Trophoblast cell (in vitro differentiated cells and primary cell): ENCODE measurements at regions not wholly inside any gene's neighbourhood (a gene's known extent, or its start where the extent isn't known, plus 50 kb on each side); places are given as distances from the start of the nearest gene placed in this dataset.

ENCODE experiments used
- DNase-seq, 2 donors: peaks; one replicate each; pipeline ENCODE4 v3.0.0-alpha.2; 2016
- H2AFZ ChIP-seq: 2 replicates; pipeline ENCODE4 v1.6.1; 2013; ENCODE audit warnings: low read length, moderate library complexity, mild to moderate bottlenecking; ENCODE audit not compliant: insufficient read depth, poor library complexity
- H2AK5ac ChIP-seq: 2 replicates; pipeline ENCODE4 v1.6.1; 2013; ENCODE audit warnings: mild to moderate bottlenecking, low read length
- H2BK120ac ChIP-seq: 2 replicates; pipeline ENCODE4 v1.6.1; 2013; ENCODE audit warnings: low read length, mild to moderate bottlenecking, moderate library complexity; ENCODE audit not compliant: insufficient read depth, poor library complexity
- H2BK12ac ChIP-seq: 2 replicates; pipeline ENCODE4 v1.6.1; 2013; ENCODE audit warnings: mild to moderate bottlenecking, low read length, moderate library complexity
- H2BK5ac ChIP-seq: 2 replicates; pipeline ENCODE4 v1.6.1; 2013; ENCODE audit warnings: low read length, low read depth, moderate library complexity, mild to moderate bottlenecking; ENCODE audit not compliant: poor library complexity
- H3K14ac ChIP-seq: 2 replicates; pipeline ENCODE4 v1.6.1; 2013; ENCODE audit warnings: mild to moderate bottlenecking, low read length
- H3K18ac ChIP-seq: 2 replicates; pipeline ENCODE4 v1.6.1; 2013; ENCODE audit warnings: mild to moderate bottlenecking, low read length
- H3K23ac ChIP-seq: 2 replicates; pipeline ENCODE4 v1.6.1; 2013; ENCODE audit warnings: low read length
- H3K27ac ChIP-seq: 2 replicates; pipeline ENCODE4 v1.5.1; 2013; ENCODE audit warnings: low read depth, mild to moderate bottlenecking, inconsistent platforms, low read length, moderate library complexity
- H3K27me3 ChIP-seq: 2 replicates; pipeline ENCODE4 v1.6.1; 2013; ENCODE audit warnings: inconsistent platforms, mild to moderate bottlenecking, low read length, moderate library complexity; ENCODE audit not compliant: insufficient read depth
- H3K36me3 ChIP-seq, 2 experiments: 1 replicate in 1 of 2; 2 replicates in 1 of 2; pipeline ENCODE4 v1.6.1; 2013; ENCODE audit warnings: low read length in 2 of 2, mild to moderate bottlenecking in 2 of 2, moderate library complexity in 1 of 2; ENCODE audit not compliant: insufficient read depth in 2 of 2, control insufficient read depth in 1 of 2
- H3K4ac ChIP-seq: 2 replicates; pipeline ENCODE4 v1.6.1; 2013; ENCODE audit warnings: low read depth, mild to moderate bottlenecking, low read length, moderate library complexity
- H3K4me1 ChIP-seq, 2 experiments: 1 replicate in 1 of 2; 2 replicates in 1 of 2; pipeline ENCODE4 v1.6.1; 2013; ENCODE audit warnings: low read length in 2 of 2, mild to moderate bottlenecking in 2 of 2, moderate library complexity in 1 of 2; ENCODE audit not compliant: insufficient read depth in 2 of 2, control insufficient read depth in 1 of 2
- H3K4me2 ChIP-seq: 2 replicates; pipeline ENCODE4 v1.6.1; 2013; ENCODE audit warnings: inconsistent platforms, mild to moderate bottlenecking, low read length, moderate library complexity
- H3K4me3 ChIP-seq: 2 replicates; pipeline ENCODE4 v1.5.1; 2013; ENCODE audit warnings: mild to moderate bottlenecking, low read depth, low read length, inconsistent platforms
- H3K79me1 ChIP-seq: one replicate; pipeline ENCODE4 v1.6.1; 2013; ENCODE audit warnings: low read length
- H3K79me2 ChIP-seq: 2 replicates; pipeline ENCODE4 v1.6.1; 2013; ENCODE audit warnings: low read length, mild to moderate bottlenecking; ENCODE audit not compliant: control insufficient read depth, insufficient read depth, poor library complexity
- H3K9ac ChIP-seq: 2 replicates; pipeline ENCODE4 v1.6.1; 2013; ENCODE audit warnings: mild to moderate bottlenecking, low read length
- H3K9me3 ChIP-seq: 2 replicates; pipeline ENCODE4 v1.6.1; 2013; ENCODE audit warnings: low read depth, mild to moderate bottlenecking, control low read depth, inconsistent platforms, low read length; ENCODE audit not compliant: insufficient read depth
- H4K12ac ChIP-seq: 2 replicates; pipeline ENCODE4 v1.6.1; 2013; ENCODE audit warnings: low read depth, mild to moderate bottlenecking, low read length, moderate library complexity
- H4K8ac ChIP-seq: 2 replicates; pipeline ENCODE4 v1.6.1; 2013; ENCODE audit warnings: low read depth, mild to moderate bottlenecking, low read length, moderate library complexity
- H4K91ac ChIP-seq: one replicate; pipeline ENCODE4 v1.6.1; 2013; ENCODE audit warnings: low read depth, mild to moderate bottlenecking, low read length, moderate library complexity
- WGBS: extraction: QIAGEN DNeasy Blood & Tissue Kit; methylation state at CpG from one replicate; pipeline ENCODE4 v1.1.7; 2013; ENCODE audit warnings: missing lambda C conversion rate; ENCODE audit not compliant: insufficient read length, insufficient coverage; ENCODE audit errors: extremely low coverage; 5-methylcytosine and 5-hydroxymethylcytosine counted together

DNA sequence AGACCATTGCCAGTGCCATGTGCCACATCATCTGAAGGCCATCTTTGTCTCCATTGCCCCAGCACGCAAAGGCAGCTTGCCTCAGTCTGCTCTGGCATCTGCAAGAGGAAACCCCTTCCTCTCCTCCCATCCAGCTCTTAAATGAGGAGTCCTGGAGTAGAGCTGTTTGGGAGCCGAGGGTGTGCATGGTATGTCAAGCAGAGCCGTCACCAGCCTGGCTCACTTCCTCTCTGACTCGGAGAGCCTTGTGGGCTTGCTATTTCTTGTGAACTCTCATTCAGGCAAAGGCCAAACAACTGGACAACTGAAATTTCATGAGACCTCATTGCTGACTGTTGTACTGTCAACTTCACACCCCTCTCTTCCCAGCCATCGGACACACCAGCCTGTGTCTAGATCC is 143.9 kb downstream of the SIPA1L2 start:
- peak overlapping the region; percentile 18 for H3K4me3 ChIP-seq
- peak overlapping the region; percentile 97 for H3K23ac ChIP-seq
- no peak overlapping the region for H4K91ac ChIP-seq
- no peak overlapping the region for H3K27ac ChIP-seq
- H3K14ac ChIP-seq, result no peak overlapping the region
- H3K79me2 ChIP-seq, result no peaks in the 10 kb centered on the region
- H3K4me1 ChIP-seq, result peaks cover 0 to 2% of the 10 kb centered on the region in 2 experiments
- H3K4me2 ChIP-seq, result no peak overlapping the region
- H4K8ac ChIP-seq, result no peak overlapping the region
- no peak overlapping the region for H3K9ac ChIP-seq
- no peaks in the 10 kb centered on the region for H3K79me1 ChIP-seq
- peaks cover 7 to 18% of the 10 kb centered on the region in 2 experiments for H3K36me3 ChIP-seq
- no peak overlapping the region for H2BK5ac ChIP-seq
- no peak overlapping the region for H2BK12ac ChIP-seq
- no peaks in the 10 kb centered on the region for H3K27me3 ChIP-seq
- H4K12ac ChIP-seq, result no peak overlapping the region
- peaks cover 2% of the 10 kb centered on the region for H3K9me3 ChIP-seq
- no CpG with 5 or more reads among the region's 5 CpGs for WGBS
- no peak overlapping the region for H2AFZ ChIP-seq
- DNase-seq, result no peak
- H2BK120ac ChIP-seq, result no peak overlapping the region
- H2AK5ac ChIP-seq, result no peak overlapping the region
- H3K4ac ChIP-seq, result no peak overlapping the region
- no peak overlapping the region for H3K18ac ChIP-seq

DNA sequence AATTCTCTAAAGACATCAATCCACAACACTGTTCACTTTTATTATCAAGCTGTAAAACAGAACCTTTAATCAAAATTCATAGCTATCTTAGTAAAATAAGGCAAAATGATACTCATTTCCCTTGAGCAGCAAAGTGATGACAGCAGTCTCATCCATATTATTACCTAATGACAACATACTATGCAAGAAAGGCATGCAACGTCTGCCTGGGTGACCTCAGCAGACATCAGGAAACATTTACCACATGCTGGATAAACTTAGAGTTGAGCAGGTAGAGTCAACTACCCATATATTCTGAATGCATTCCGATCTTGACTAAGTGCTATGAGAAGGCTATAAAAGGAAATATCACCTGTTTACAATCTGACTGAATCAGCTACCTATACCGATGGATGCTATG is 145.1 kb downstream of the SIPA1L2 start:
- no peak overlapping the region for H2BK5ac ChIP-seq
- H4K12ac ChIP-seq, result no peak overlapping the region
- H3K23ac ChIP-seq, result no peak overlapping the region
- peaks cover 0 to 2% of the 10 kb centered on the region in 2 experiments for H3K4me1 ChIP-seq
- H2BK120ac ChIP-seq, result no peak overlapping the region
- no peak overlapping the region for H3K4me3 ChIP-seq
- no peak overlapping the region for H2BK12ac ChIP-seq
- no peak overlapping the region for H4K91ac ChIP-seq
- no peaks in the 10 kb centered on the region for H3K27me3 ChIP-seq
- no peak overlapping the region for H3K18ac ChIP-seq
- no peaks in the 10 kb centered on the region for H3K79me1 ChIP-seq
- WGBS, result no CpG with 5 or more reads among the region's 3 CpGs
- no peak overlapping the region for H2AK5ac ChIP-seq
- H3K27ac ChIP-seq, result no peak overlapping the region
- H3K79me2 ChIP-seq, result no peaks in the 10 kb centered on the region
- H3K4ac ChIP-seq, result no peak overlapping the region
- no peak overlapping the region for H3K14ac ChIP-seq
- peaks cover 9 to 15% of the 10 kb centered on the region in 2 experiments for H3K36me3 ChIP-seq
- no peak overlapping the region for H3K9ac ChIP-seq
- no peak overlapping the region for H4K8ac ChIP-seq
- peak; percentile 45 to 85 for DNase-seq
- H3K9me3 ChIP-seq, result peaks cover 2% of the 10 kb centered on the region
- H2AFZ ChIP-seq, result no peak overlapping the region
- H3K4me2 ChIP-seq, result no peak overlapping the region

DNA sequence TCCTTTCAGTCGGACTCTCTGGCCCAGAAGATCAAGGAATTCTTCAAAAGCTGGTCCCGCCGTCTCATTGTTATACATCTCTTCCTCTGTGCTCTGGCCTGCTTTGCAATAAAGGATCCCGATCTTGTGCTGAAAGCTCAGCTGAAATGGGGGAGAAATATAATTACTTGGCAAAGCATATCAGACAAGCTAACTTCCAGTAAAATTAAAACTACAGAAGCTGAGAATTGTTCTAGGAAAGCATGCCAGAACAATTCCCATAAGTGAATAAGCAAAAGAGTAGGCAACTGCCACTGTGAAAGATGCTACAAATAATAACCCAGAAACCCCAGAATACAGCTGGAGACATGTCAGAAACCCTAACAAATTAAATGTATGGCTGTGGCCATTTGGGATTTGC is 146.1 kb downstream of the SIPA1L2 start:
- H3K4me3 ChIP-seq, result no peak overlapping the region
- H4K8ac ChIP-seq, result no peak overlapping the region
- H3K4me2 ChIP-seq, result no peak overlapping the region
- H3K27ac ChIP-seq, result no peak overlapping the region
- peaks cover 0 to 2% of the 10 kb centered on the region in 2 experiments for H3K4me1 ChIP-seq
- no peak overlapping the region for H4K91ac ChIP-seq
- H3K79me2 ChIP-seq, result no peaks in the 10 kb centered on the region
- no peak overlapping the region for H2BK5ac ChIP-seq
- no peak overlapping the region for H3K4ac ChIP-seq
- no peaks in the 10 kb centered on the region for H3K27me3 ChIP-seq
- H3K14ac ChIP-seq, result no peak overlapping the region
- no peak overlapping the region for H2BK120ac ChIP-seq
- H2AK5ac ChIP-seq, result no peak overlapping the region
- no peak overlapping the region for H3K23ac ChIP-seq
- no peak overlapping the region for H2BK12ac ChIP-seq
- no CpG with 5 or more reads among the region's 4 CpGs for WGBS
- no peak overlapping the region for H2AFZ ChIP-seq
- H3K36me3 ChIP-seq, result peaks cover 13 to 19% of the 10 kb centered on the region in 2 experiments
- no peak overlapping the region for H3K18ac ChIP-seq
- no peak overlapping the region for H4K12ac ChIP-seq
- H3K9ac ChIP-seq, result no peak overlapping the region
- peaks cover 2% of the 10 kb centered on the region for H3K9me3 ChIP-seq
- H3K79me1 ChIP-seq, result no peaks in the 10 kb centered on the region
- DNase-seq, result no peak

DNA sequence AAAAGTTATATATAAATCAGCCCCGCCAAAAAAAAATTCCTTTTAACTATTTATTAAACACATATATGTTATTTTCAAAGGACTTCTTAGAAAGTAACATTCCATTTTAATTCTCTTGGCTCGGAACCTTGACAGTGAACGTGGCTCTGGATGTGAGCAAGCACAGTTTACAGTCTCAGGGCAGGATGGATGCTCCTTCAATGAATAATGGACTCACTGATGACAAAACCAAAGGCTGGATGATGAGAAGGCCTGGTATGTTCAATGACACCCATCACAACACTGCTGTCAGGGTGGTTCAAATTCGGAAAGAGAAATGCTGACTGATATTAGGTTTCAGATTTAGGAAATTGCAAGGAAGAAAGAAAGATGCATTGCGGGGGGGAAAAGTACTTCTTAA is 148.8 kb downstream of the SIPA1L2 start:
- Histone ChIP-seq H3K27ac (no peak overlapping the region), H3K4me2 (no peak overlapping the region)
- WGBS, result no CpG with 5 or more reads among the region's 5 CpGs

More for the DNA sequence above, 148.8 kb downstream of the SIPA1L2 start:
- Histone ChIP-seq H3K4ac (no peak overlapping the region), H4K91ac (no peak overlapping the region), H4K8ac (no peak overlapping the region), H2AFZ (no peak overlapping the region), H3K79me2 (no peaks in the 10 kb centered on the region), H3K27me3 (no peaks in the 10 kb centered on the region), H3K79me1 (peaks cover 2% of the 10 kb centered on the region), H2BK5ac (no peak overlapping the region), H4K12ac (no peak overlapping the region), H3K23ac (no peak overlapping the region), H3K4me1 (peaks cover 0 to 8% of the 10 kb centered on the region in 2 experiments), H2BK120ac (no peak overlapping the region), H3K9ac (no peak overlapping the region), H3K18ac (no peak overlapping the region), H2BK12ac (no peak overlapping the region), H3K36me3 (peaks cover 13 to 17% of the 10 kb centered on the region in 2 experiments), H3K14ac (no peak overlapping the region), H3K4me3 (no peak overlapping the region), H3K9me3 (peaks cover 2% of the 10 kb centered on the region), H2AK5ac (no peak overlapping the region)
- no peak for DNase-seq
